A549 (cell line): ENCODE measurements at regions not wholly inside any gene's neighbourhood (a gene's known extent, or its start where the extent isn't known, plus 50 kb on each side); places are given as distances from the start of the nearest gene placed in this dataset.

Experiments used
- EP300 ChIP-seq, 2 experiments: fragments of >200 bp; sonication (Bioruptor Twin); formaldehyde crosslinking; IDR thresholded peaks; 2 replicates in 1 of 2; 3 replicates in 1 of 2; pipeline ENCODE4 v1.6.1; 2016 to 2017
- HEYL ChIP-seq: fragments of 250-450 bp; sonication (Bioruptor Pico); IDR thresholded peaks from 2 replicates; pipeline ENCODE4 v1.8.0; 2021; ENCODE audit warnings: mild to moderate bottlenecking, moderate library complexity
- MAFK ChIP-seq: fragments of 450-650 bp; IDR thresholded peaks from 2 replicates; pipeline ENCODE4 v1.6.1; 2014; ENCODE audit not compliant: partially characterized antibody
- MYC ChIP-seq: IDR thresholded peaks from 2 replicates; pipeline ENCODE4 v1.6.1; 2012; ENCODE audit warnings: mild to moderate bottlenecking, inconsistent platforms, low read length, improper control_type of control experiment, borderline replicate concordance
- RAD21 ChIP-seq, 2 experiments: fragments of >200 bp in 1 of 2; sonication (Bioruptor Twin) in 1 of 2; formaldehyde crosslinking in 1 of 2; IDR thresholded peaks in 1 of 2; conservative IDR thresholded peaks in 1 of 2; 2 replicates in 1 of 2; 3 replicates in 1 of 2; pipeline ENCODE4 v1.6.1; 2012 to 2018; ENCODE audit warnings: inconsistent platforms in 1 of 2
- TF ChIP-seq, protein P1 (sequence below): IDR thresholded peaks from 2 replicates; pipeline ENCODE4 v1.6.1; 2012; ENCODE audit warnings: low read depth, borderline replicate concordance
- TF ChIP-seq, protein P2 (sequence below): fragments of >200 bp; sonication (Bioruptor Twin); formaldehyde crosslinking; IDR thresholded peaks from 3 replicates; pipeline ENCODE4 v1.5.1; 2016
- TF ChIP-seq, protein P3 (sequence below): fragments of 250-450 bp; sonication (Bioruptor Pico); IDR thresholded peaks from 2 replicates; pipeline ENCODE4 v1.5.0; 2021; ENCODE audit warnings: mild to moderate bottlenecking, moderate library complexity, borderline replicate concordance
- TF ChIP-seq, protein P4 (sequence below): fragments of 150-350 bp; IDR thresholded peaks from 2 replicates; pipeline ENCODE4 v1.6.1; 2014; ENCODE audit warnings: low read depth, mild to moderate bottlenecking, low read length

DNA sequence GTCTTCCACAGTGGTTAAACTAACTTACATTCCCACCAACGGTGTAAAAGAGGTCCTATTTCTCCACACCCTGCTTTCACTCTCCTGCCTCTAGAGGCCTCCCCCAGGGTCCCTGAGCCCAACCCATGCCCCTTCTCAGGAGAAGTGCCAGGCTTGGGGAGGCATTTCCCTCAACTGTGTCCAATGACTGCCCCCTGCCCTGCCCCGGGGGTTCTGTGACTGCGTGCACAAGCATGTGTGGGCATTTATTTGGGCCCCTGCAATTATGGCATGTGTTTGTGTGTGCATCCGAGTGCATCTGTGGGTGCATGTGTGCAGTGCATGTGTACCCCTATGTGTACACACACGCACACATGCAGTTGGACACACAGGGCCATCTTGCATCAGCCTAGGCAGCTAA, 57.3 kb downstream of the INHBB start:
- TF ChIP-seq, protein P1, sequence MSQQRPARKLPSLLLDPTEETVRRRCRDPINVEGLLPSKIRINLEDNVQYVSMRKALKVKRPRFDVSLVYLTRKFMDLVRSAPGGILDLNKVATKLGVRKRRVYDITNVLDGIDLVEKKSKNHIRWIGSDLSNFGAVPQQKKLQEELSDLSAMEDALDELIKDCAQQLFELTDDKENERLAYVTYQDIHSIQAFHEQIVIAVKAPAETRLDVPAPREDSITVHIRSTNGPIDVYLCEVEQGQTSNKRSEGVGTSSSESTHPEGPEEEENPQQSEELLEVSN: no peak
- TF ChIP-seq, protein P2, sequence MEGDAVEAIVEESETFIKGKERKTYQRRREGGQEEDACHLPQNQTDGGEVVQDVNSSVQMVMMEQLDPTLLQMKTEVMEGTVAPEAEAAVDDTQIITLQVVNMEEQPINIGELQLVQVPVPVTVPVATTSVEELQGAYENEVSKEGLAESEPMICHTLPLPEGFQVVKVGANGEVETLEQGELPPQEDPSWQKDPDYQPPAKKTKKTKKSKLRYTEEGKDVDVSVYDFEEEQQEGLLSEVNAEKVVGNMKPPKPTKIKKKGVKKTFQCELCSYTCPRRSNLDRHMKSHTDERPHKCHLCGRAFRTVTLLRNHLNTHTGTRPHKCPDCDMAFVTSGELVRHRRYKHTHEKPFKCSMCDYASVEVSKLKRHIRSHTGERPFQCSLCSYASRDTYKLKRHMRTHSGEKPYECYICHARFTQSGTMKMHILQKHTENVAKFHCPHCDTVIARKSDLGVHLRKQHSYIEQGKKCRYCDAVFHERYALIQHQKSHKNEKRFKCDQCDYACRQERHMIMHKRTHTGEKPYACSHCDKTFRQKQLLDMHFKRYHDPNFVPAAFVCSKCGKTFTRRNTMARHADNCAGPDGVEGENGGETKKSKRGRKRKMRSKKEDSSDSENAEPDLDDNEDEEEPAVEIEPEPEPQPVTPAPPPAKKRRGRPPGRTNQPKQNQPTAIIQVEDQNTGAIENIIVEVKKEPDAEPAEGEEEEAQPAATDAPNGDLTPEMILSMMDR: no peak
- TF ChIP-seq MAFK: no peak
- no peak for TF ChIP-seq RAD21 (conservative IDR thresholded peaks at IDR 0.05 in 1 of 2, IDR thresholded peaks at IDR 0.05 in 1 of 2)
- no peak for TF ChIP-seq HEYL (CRISPR knock-in tag)
- TF ChIP-seq EP300 (IDR thresholded peaks at IDR 0.05): no peak
- TF ChIP-seq MYC: no peak
- TF ChIP-seq, protein P3, sequence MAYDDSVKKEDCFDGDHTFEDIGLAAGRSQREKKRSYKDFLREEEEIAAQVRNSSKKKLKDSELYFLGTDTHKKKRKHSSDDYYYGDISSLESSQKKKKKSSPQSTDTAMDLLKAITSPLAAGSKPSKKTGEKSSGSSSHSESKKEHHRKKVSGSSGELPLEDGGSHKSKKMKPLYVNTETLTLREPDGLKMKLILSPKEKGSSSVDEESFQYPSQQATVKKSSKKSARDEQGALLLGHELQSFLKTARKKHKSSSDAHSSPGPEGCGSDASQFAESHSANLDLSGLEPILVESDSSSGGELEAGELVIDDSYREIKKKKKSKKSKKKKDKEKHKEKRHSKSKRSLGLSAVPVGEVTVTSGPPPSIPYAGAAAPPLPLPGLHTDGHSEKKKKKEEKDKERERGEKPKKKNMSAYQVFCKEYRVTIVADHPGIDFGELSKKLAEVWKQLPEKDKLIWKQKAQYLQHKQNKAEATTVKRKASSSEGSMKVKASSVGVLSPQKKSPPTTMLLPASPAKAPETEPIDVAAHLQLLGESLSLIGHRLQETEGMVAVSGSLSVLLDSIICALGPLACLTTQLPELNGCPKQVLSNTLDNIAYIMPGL (CRISPR knock-in tag): no peak
- TF ChIP-seq, protein P4, sequence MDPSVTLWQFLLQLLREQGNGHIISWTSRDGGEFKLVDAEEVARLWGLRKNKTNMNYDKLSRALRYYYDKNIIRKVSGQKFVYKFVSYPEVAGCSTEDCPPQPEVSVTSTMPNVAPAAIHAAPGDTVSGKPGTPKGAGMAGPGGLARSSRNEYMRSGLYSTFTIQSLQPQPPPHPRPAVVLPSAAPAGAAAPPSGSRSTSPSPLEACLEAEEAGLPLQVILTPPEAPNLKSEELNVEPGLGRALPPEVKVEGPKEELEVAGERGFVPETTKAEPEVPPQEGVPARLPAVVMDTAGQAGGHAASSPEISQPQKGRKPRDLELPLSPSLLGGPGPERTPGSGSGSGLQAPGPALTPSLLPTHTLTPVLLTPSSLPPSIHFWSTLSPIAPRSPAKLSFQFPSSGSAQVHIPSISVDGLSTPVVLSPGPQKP: no peak
